Suprapubic skin (tissue), 4 donors: ENCODE measurements at regions not wholly inside any gene's neighbourhood (a gene's known extent, or its start where the extent isn't known, plus 50 kb on each side); places are given as distances from the start of the nearest gene placed in this dataset.

Experiments
- DNase-seq, 2 donors: peaks; one replicate each; pipeline ENCODE4 v3.0.0-alpha.2; 2019; ENCODE audit warnings: low spot score in 2 of 2
- H3K27ac ChIP-seq: fragments of 200-600 bp; sonication (generic); one replicate; pipeline ENCODE4 v1.5.1; 2019
- H3K27me3 ChIP-seq: fragments of 200-600 bp; sonication (generic); one replicate; pipeline ENCODE4 v1.5.1; 2019
- H3K36me3 ChIP-seq: fragments of 200-600 bp; sonication (generic); one replicate; pipeline ENCODE4 v1.5.1; 2019
- H3K4me1 ChIP-seq: fragments of 200-600 bp; sonication (generic); one replicate; pipeline ENCODE4 v1.5.1; 2019
- H3K4me3 ChIP-seq: fragments of 200-600 bp; sonication (generic); one replicate; pipeline ENCODE4 v1.5.1; 2019; ENCODE audit warnings: mild to moderate bottlenecking
- H3K9me3 ChIP-seq: fragments of 200-600 bp; sonication (generic); one replicate; pipeline ENCODE4 v1.5.1; 2019
- CTCF ChIP-seq, 2 donors: fragments of 200-600 bp in 1 of 2; fragments of 450-650 bp in 1 of 2; sonication (generic) in 1 of 2; IDR thresholded peaks; one replicate each; pipeline ENCODE4 v1.5.1; 2016 to 2019; ENCODE audit warnings: antibody characterized with exemption in 2 of 2, mild to moderate bottlenecking in 1 of 2, moderate library complexity in 1 of 2
- EP300 ChIP-seq: sonication (generic); formaldehyde crosslinking; IDR thresholded peaks from one replicate; pipeline ENCODE4 v1.6.1; 2017; ENCODE audit warnings: antibody characterized with exemption
- POLR2A ChIP-seq, 2 donors: fragments of 450-650 bp; IDR thresholded peaks; one replicate each; pipeline ENCODE4 v1.6.1; 2017; ENCODE audit warnings: antibody characterized with exemption in 2 of 2, mild to moderate bottlenecking in 2 of 2, moderate library complexity in 2 of 2
- POLR2AphosphoS5 ChIP-seq, 3 donors: sonication (generic); formaldehyde crosslinking; IDR thresholded peaks; one replicate each; pipeline ENCODE4 v1.6.1; 2017; ENCODE audit warnings: antibody characterized with exemption in 3 of 3
- WGBS: methylation state at CpG from one replicate; pipeline ENCODE4 v1.1.5; 2018; 5-methylcytosine and 5-hydroxymethylcytosine counted together

GRCh38 chr1:221636096-221636495, 105.8 kb downstream of the DUSP10 start:
- no peaks in the 10 kb centered on the region for H3K9me3 ChIP-seq
- 90% methylated on average over 3 of the region's 3 CpGs for WGBS
- H3K4me1 ChIP-seq = no peaks in the 10 kb centered on the region
- TF ChIP-seq EP300 (no peak), POLR2A (IDR thresholded peaks at IDR 0.05) (no peak), POLR2AphosphoS5 (IDR thresholded peaks at IDR 0.05) (no peak), CTCF (IDR thresholded peaks at IDR 0.05) (no peak)
- no peak overlapping the region for H3K4me3 ChIP-seq
- H3K36me3 ChIP-seq = no peaks in the 10 kb centered on the region
- DNase-seq = no peak
- H3K27me3 ChIP-seq = no peaks in the 10 kb centered on the region
- no peak overlapping the region for H3K27ac ChIP-seq

GRCh38 chr1:221636967-221637366, 104.9 kb downstream of the DUSP10 start:
- no peak for DNase-seq
- Histone ChIP-seq H3K4me3 (no peak overlapping the region), H3K36me3 (no peaks in the 10 kb centered on the region), H3K27me3 (no peaks in the 10 kb centered on the region), H3K27ac (no peak overlapping the region), H3K4me1 (no peaks in the 10 kb centered on the region), H3K9me3 (no peaks in the 10 kb centered on the region)
- 89% methylated on average over 3 of the region's 3 CpGs for WGBS
- TF ChIP-seq POLR2A (IDR thresholded peaks at IDR 0.05) (no peak), EP300 (no peak), CTCF (IDR thresholded peaks at IDR 0.05) (no peak), POLR2AphosphoS5 (IDR thresholded peaks at IDR 0.05) (no peak)

GRCh38 chr1:221637641-221638041, 104.2 kb downstream of the DUSP10 start:
- Histone ChIP-seq H3K27me3 (no peaks in the 10 kb centered on the region), H3K9me3 (no peaks in the 10 kb centered on the region), H3K27ac (no peak overlapping the region), H3K36me3 (no peaks in the 10 kb centered on the region), H3K4me1 (no peaks in the 10 kb centered on the region), H3K4me3 (no peak overlapping the region)
- DNase-seq = no peak
- no peak for TF ChIP-seq EP300
- no peak for TF ChIP-seq CTCF (IDR thresholded peaks at IDR 0.05)
- TF ChIP-seq POLR2AphosphoS5 (IDR thresholded peaks at IDR 0.05) = no peak
- no peak for TF ChIP-seq POLR2A (IDR thresholded peaks at IDR 0.05)
- 38% methylated on average over 2 of the region's 2 CpGs for WGBS

- Histone ChIP-seq H3K4me1 (no peaks in the 10 kb centered on the region), H3K27me3 (no peaks in the 10 kb centered on the region), H3K9me3 (no peaks in the 10 kb centered on the region), H3K4me3 (no peak overlapping the region), H3K27ac (no peak overlapping the region), H3K36me3 (no peaks in the 10 kb centered on the region)
- WGBS = 89% methylated on average over 2 of the region's 2 CpGs
- TF ChIP-seq CTCF (IDR thresholded peaks at IDR 0.05) = no peak
- no peak for TF ChIP-seq EP300
- TF ChIP-seq POLR2A (IDR thresholded peaks at IDR 0.05) = no peak
- no peak for DNase-seq
Measured at GRCh38 chr1:221638595-221638994, 103.3 kb downstream of the DUSP10 start.

- H3K9me3 ChIP-seq = no peaks in the 10 kb centered on the region
- TF ChIP-seq EP300 (no peak), POLR2A (IDR thresholded peaks at IDR 0.05) (no peak), CTCF (IDR thresholded peaks at IDR 0.05) (no peak), POLR2AphosphoS5 (IDR thresholded peaks at IDR 0.05) (no peak)
- DNase-seq = no peak
- WGBS = 91% methylated on average over 3 of the region's 3 CpGs
- no peaks in the 10 kb centered on the region for H3K27me3 ChIP-seq
- no peaks in the 10 kb centered on the region for H3K4me1 ChIP-seq
- no peak overlapping the region for H3K27ac ChIP-seq
- H3K4me3 ChIP-seq = no peak overlapping the region
- no peaks in the 10 kb centered on the region for H3K36me3 ChIP-seq
Measured at GRCh38 chr1:221641811-221642210, 100.1 kb downstream of the DUSP10 start.
